OCI-LY7 (cell line): ENCODE measurements at regions not wholly inside any gene's neighbourhood (a gene's known extent, or its start where the extent isn't known, plus 50 kb on each side); places are given as distances from the start of the nearest gene placed in this dataset.

Source experiments
- BruUV-seq: library from RNA; stranded (reverse); fragments of 400-500 nt; replicated peaks from 2 replicates; lab custom pipeline; 2021; lab: Mats Ljungman, UMichigan
- CTCF ChIA-PET: fragments of 300-600 bp; sonication (Branson Sonifier 250); formaldehyde crosslinking; loops from one replicate; lab custom pipeline; 2022; ENCODE audit warnings: antibody characterized with exemption; ENCODE audit not compliant: unreplicated experiment; lab: Charles Lee
- POLR2A ChIA-PET: fragments of 300-600 bp; sonication (Branson Sonifier 250); formaldehyde crosslinking; loops from one replicate; lab custom pipeline; 2022; ENCODE audit warnings: antibody characterized with exemption; lab: Charles Lee
- DNase-seq: peaks from one replicate; pipeline ENCODE4 v3.0.0-alpha.2; 2015; ENCODE audit warnings: low spot score
- H2AFZ ChIP-seq: fragments of 200-600 bp; sonication (generic), shearing (Covaris generic); 2 replicates; pipeline ENCODE4 v1.6.1; 2014; ENCODE audit warnings: mild to moderate bottlenecking, antibody characterized with exemption, low read length, moderate library complexity
- H3K27ac ChIP-seq: fragments of 200-600 bp; sonication (generic); 2 replicates; pipeline ENCODE4 v1.5.1; 2014; ENCODE audit warnings: mixed run types, low read depth, mild to moderate bottlenecking, moderate library complexity, low read length, inconsistent platforms; ENCODE audit not compliant: poor library complexity, severe bottlenecking
- H3K36me3 ChIP-seq: fragments of 200-600 bp; sonication (generic); 2 replicates; pipeline ENCODE4 v1.6.1; 2014; ENCODE audit warnings: mild to moderate bottlenecking, antibody characterized with exemption, low read length, moderate library complexity, mixed read lengths; ENCODE audit not compliant: insufficient read depth
- H3K4me1 ChIP-seq: fragments of 200-600 bp; sonication (generic); 2 replicates; pipeline ENCODE4 v1.5.1; 2014; ENCODE audit warnings: mild to moderate bottlenecking, low read length; ENCODE audit not compliant: insufficient read depth, poor library complexity, severe bottlenecking
- H3K4me2 ChIP-seq: fragments of 200-600 bp; sonication (generic); 2 replicates; pipeline ENCODE4 v1.6.1; 2014; ENCODE audit warnings: mild to moderate bottlenecking, low read length
- H3K4me3 ChIP-seq: fragments of 200-600 bp; sonication (generic); 2 replicates; pipeline ENCODE4 v1.5.1; 2014; ENCODE audit warnings: mild to moderate bottlenecking, low read depth, low read length; ENCODE audit not compliant: poor library complexity, severe bottlenecking
- H3K79me2 ChIP-seq: fragments of 200-600 bp; sonication (generic); 2 replicates; pipeline ENCODE4 v1.6.1; 2016; ENCODE audit warnings: low read depth, mild to moderate bottlenecking, low read length, moderate library complexity, mixed read lengths; ENCODE audit not compliant: insufficient read depth
- H3K9me2 ChIP-seq: fragments of 200-600 bp; sonication (generic); 2 replicates; pipeline ENCODE4 v1.6.1; 2016; ENCODE audit warnings: mild to moderate bottlenecking, low read length, mixed read lengths; ENCODE audit not compliant: insufficient read depth
- H3K9me3 ChIP-seq: fragments of 200-600 bp; sonication (generic); 2 replicates; pipeline ENCODE4 v1.6.1; 2014; ENCODE audit warnings: mild to moderate bottlenecking, mixed run types, low read length, mixed read lengths
- H4K20me1 ChIP-seq: fragments of 200-600 bp; sonication (generic); 2 replicates; pipeline ENCODE4 v1.6.1; 2014; ENCODE audit warnings: mild to moderate bottlenecking, antibody characterized with exemption, low read length, moderate library complexity, mixed read lengths; ENCODE audit not compliant: insufficient read depth
- CTCF ChIP-seq: fragments of 200-600 bp; sonication (generic); conservative IDR thresholded peaks from 2 replicates; pipeline ENCODE4 v1.5.1; 2014; ENCODE audit warnings: mild to moderate bottlenecking, antibody characterized with exemption, low read length, moderate library complexity, mixed read lengths
- EZH2phosphoT487 ChIP-seq: fragments of 200-600 bp; sonication (generic); IDR thresholded peaks from 2 replicates; pipeline ENCODE4 v1.6.1; 2018; ENCODE audit warnings: low read depth, borderline replicate concordance, mild to moderate bottlenecking, mixed run types, antibody characterized with exemption, low read length, moderate library complexity, mixed read lengths
- intact Hi-C: fragments of 100-400 bp; cut with micrococcal nuclease; formaldehyde crosslinking; loops from one replicate; pipeline ENCODE4 v1.10.0; 2022; ENCODE audit not compliant: unreplicated experiment

GRCh38 chr20:51120868-51121267, 98.0 kb upstream of the KCNG1 start:
- no peak overlapping the region for H3K4me3 ChIP-seq
- ChIA-PET CTCF (no interaction called here), POLR2A (interaction anchor here (0.6 kb wide), 1 partner anchor 35 kb away, joined by 3 read pairs; no protein-coding TSS in a partner anchor)
- no peaks in the 10 kb centered on the region for H3K36me3 ChIP-seq
- BruUV-seq: no TSS peak
- H3K27ac ChIP-seq: no peak overlapping the region
- TF ChIP-seq EZH2phosphoT487: no peak
- no peak for TF ChIP-seq CTCF
- intact Hi-C loops: no loop called here
- H4K20me1 ChIP-seq: no peaks in the 10 kb centered on the region
- H3K4me2 ChIP-seq: no peak overlapping the region
- no peaks in the 10 kb centered on the region for H3K4me1 ChIP-seq
- H3K79me2 ChIP-seq: no peaks in the 10 kb centered on the region
- H2AFZ ChIP-seq: no peak overlapping the region
- no peak for DNase-seq
- no peaks in the 10 kb centered on the region for H3K9me2 ChIP-seq
- no peaks in the 10 kb centered on the region for H3K9me3 ChIP-seq

GRCh38 chr20:51120438-51120837, 97.5 kb upstream of the KCNG1 start:
- no peak for DNase-seq

More at GRCh38 chr20:51120438-51120837, 97.5 kb upstream of the KCNG1 start:
- no peaks in the 10 kb centered on the region for H3K9me2 ChIP-seq
- no peak overlapping the region for H3K4me3 ChIP-seq
- BruUV-seq: no TSS peak
- ChIA-PET POLR2A (no interaction called here), CTCF (no interaction called here)
- H3K27ac ChIP-seq: no peak overlapping the region
- no peaks in the 10 kb centered on the region for H3K79me2 ChIP-seq
- no peaks in the 10 kb centered on the region for H3K36me3 ChIP-seq
- H2AFZ ChIP-seq: no peak overlapping the region
- no peaks in the 10 kb centered on the region for H4K20me1 ChIP-seq
- H3K9me3 ChIP-seq: no peaks in the 10 kb centered on the region
- H3K4me2 ChIP-seq: no peak overlapping the region
- intact Hi-C loops: no loop called here
- H3K4me1 ChIP-seq: no peaks in the 10 kb centered on the region
- TF ChIP-seq EZH2phosphoT487 (no peak), CTCF (no peak)
